ENCODE measurements at regions not wholly inside any gene's neighbourhood (a gene's known extent, or its start where the extent isn't known, plus 50 kb on each side); places are given as distances from the start of the nearest gene placed in this dataset.

DNA sequence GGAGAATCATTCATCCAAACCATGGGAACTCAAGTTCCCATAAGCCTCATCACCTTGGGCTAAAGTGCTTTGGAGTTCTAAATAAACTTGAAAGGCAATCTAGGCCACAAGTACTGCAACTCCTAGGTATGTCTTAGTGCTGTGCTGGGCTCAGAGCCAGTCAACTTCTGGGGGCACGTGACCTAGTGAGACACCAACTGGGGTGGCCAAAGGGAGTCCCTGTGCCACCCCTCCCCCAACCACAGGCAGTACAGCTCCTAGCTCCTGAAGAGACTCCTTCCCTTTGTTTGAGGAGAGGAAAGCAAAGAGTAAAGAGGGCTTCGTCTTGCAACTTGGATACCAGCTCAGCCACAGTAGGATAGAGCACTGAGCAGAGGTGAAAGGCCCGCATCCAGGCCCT, 154.2 kb upstream of the IL1RAPL2 start:
- TF ChIP-seq, protein P1, sequence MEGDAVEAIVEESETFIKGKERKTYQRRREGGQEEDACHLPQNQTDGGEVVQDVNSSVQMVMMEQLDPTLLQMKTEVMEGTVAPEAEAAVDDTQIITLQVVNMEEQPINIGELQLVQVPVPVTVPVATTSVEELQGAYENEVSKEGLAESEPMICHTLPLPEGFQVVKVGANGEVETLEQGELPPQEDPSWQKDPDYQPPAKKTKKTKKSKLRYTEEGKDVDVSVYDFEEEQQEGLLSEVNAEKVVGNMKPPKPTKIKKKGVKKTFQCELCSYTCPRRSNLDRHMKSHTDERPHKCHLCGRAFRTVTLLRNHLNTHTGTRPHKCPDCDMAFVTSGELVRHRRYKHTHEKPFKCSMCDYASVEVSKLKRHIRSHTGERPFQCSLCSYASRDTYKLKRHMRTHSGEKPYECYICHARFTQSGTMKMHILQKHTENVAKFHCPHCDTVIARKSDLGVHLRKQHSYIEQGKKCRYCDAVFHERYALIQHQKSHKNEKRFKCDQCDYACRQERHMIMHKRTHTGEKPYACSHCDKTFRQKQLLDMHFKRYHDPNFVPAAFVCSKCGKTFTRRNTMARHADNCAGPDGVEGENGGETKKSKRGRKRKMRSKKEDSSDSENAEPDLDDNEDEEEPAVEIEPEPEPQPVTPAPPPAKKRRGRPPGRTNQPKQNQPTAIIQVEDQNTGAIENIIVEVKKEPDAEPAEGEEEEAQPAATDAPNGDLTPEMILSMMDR (IDR thresholded peaks at IDR 0.05; ENCODE audit: low read depth, low read length, poor library complexity, severe bottlenecking) = no peak
- no peak for TF ChIP-seq EZH2phosphoT487 (IDR thresholded peaks at IDR 0.05; ENCODE audit: borderline replicate concordance, low read length)
